Neural progenitor cell (in vitro differentiated cells): ENCODE measurements at regions not wholly inside any gene's neighbourhood (a gene's known extent, or its start where the extent isn't known, plus 50 kb on each side); places are given as distances from the start of the nearest gene placed in this dataset.

Experiments used
- DNase-seq: peaks from one replicate; pipeline ENCODE4 v3.0.0-alpha.2; 2016; ENCODE audit warnings: low spot score
- H2AFZ ChIP-seq: fragments of 200-600 bp; sonication (generic); replicated peaks from 2 replicates; pipeline ENCODE4 v1.6.1; 2016; ENCODE audit warnings: antibody characterized with exemption
- H3F3A ChIP-seq: fragments of 200-600 bp; sonication (generic); 2 replicates; pipeline ENCODE4 v1.6.1; 2016; ENCODE audit warnings: antibody characterized with exemption, low read depth
- H3K27ac ChIP-seq: fragments of 200-600 bp; sonication (generic); 2 replicates; pipeline ENCODE4 v1.5.1; 2016; ENCODE audit warnings: mild to moderate bottlenecking
- H3K27me3 ChIP-seq: fragments of 200-600 bp; sonication (generic); 2 replicates; pipeline ENCODE4 v1.6.1; 2016; ENCODE audit warnings: mild to moderate bottlenecking, moderate library complexity
- H3K36me3 ChIP-seq: fragments of 200-600 bp; sonication (generic); 2 replicates; pipeline ENCODE4 v1.5.1; 2016
- H3K4me1 ChIP-seq: fragments of 200-600 bp; sonication (generic); 2 replicates; pipeline ENCODE4 v1.6.1; 2016; ENCODE audit warnings: mixed run types
- H3K4me2 ChIP-seq: fragments of 200-600 bp; sonication (generic); 2 replicates; pipeline ENCODE4 v1.6.1; 2016
- H3K4me3 ChIP-seq: fragments of 200-600 bp; sonication (generic); 2 replicates; pipeline ENCODE4 v1.5.1; 2016
- H3K79me2 ChIP-seq: fragments of 200-600 bp; sonication (generic); 2 replicates; pipeline ENCODE4 v1.6.1; 2016; ENCODE audit warnings: low read depth
- H3K9ac ChIP-seq: fragments of 200-600 bp; sonication (generic); 2 replicates; pipeline ENCODE4 v1.6.1; 2016
- H3K9me3 ChIP-seq: fragments of 200-600 bp; sonication (generic); 2 replicates; pipeline ENCODE4 v1.5.1; 2016; ENCODE audit warnings: low read depth
- H4K20me1 ChIP-seq: fragments of 200-600 bp; sonication (generic); 2 replicates; pipeline ENCODE4 v1.6.1; 2016; ENCODE audit warnings: low read depth
- H3K27ac Mint-ChIP-seq: 3 replicates; pipeline ENCODE4 v1.8.0; 2021; ENCODE audit warnings: mixed read lengths
- H3K27me3 Mint-ChIP-seq: 2 replicates; pipeline ENCODE4 v1.8.0; 2022; ENCODE audit warnings: low read depth, mild to moderate bottlenecking, inconsistent platforms, moderate library complexity, mixed read lengths; ENCODE audit not compliant: insufficient read depth
- H3K36me3 Mint-ChIP-seq: 3 replicates; pipeline ENCODE4 v1.8.0; 2021; ENCODE audit warnings: mixed read lengths
- H3K4me1 Mint-ChIP-seq: 3 replicates; pipeline ENCODE4 v1.8.0; 2021; ENCODE audit warnings: mixed read lengths
- H3K4me3 Mint-ChIP-seq: 3 replicates; pipeline ENCODE4 v1.8.0; 2021; ENCODE audit warnings: mild to moderate bottlenecking, moderate library complexity, mixed read lengths
- H3K9me3 Mint-ChIP-seq: 3 replicates; pipeline ENCODE4 v1.8.0; 2020; ENCODE audit warnings: mixed read lengths
- EZH2 ChIP-seq: fragments of 200-600 bp; sonication (generic); IDR thresholded peaks from 2 replicates; pipeline ENCODE4 v1.6.1; 2017; ENCODE audit warnings: antibody characterized with exemption, mild to moderate bottlenecking, moderate library complexity
- EZH2phosphoT487 ChIP-seq: fragments of 200-600 bp; sonication (generic); IDR thresholded peaks from 2 replicates; pipeline ENCODE4 v1.6.1; 2017; ENCODE audit warnings: antibody characterized with exemption
- TF ChIP-seq, protein P1 (sequence below): fragments of 200-600 bp; sonication (generic); IDR thresholded peaks from 2 replicates; pipeline ENCODE4 v1.5.1; 2017; ENCODE audit warnings: antibody characterized with exemption, mild to moderate bottlenecking

GRCh38 chr14:101196795-101197590 is 293.5 kb upstream of the RTL1 start:
- H3K4me2 ChIP-seq, result no peak overlapping the region
- Mint-ChIP-seq H3K4me3 (no peak overlapping the region), H3K27ac (no peak overlapping the region), H3K9me3 (no peaks in the 10 kb centered on the region), H3K27me3 (peaks cover 9% of the 10 kb centered on the region), H3K4me1 (peaks cover 29% of the 10 kb centered on the region), H3K36me3 (no peaks in the 10 kb centered on the region)
- H4K20me1 ChIP-seq, result no peaks in the 10 kb centered on the region
- H2AFZ ChIP-seq, result no peak overlapping the region
- H3K36me3 ChIP-seq, result no peaks in the 10 kb centered on the region
- H3K4me3 ChIP-seq, result no peak overlapping the region
- no peak overlapping the region for H3K9ac ChIP-seq
- no peak overlapping the region for H3K27ac ChIP-seq
- TF ChIP-seq, protein P1, sequence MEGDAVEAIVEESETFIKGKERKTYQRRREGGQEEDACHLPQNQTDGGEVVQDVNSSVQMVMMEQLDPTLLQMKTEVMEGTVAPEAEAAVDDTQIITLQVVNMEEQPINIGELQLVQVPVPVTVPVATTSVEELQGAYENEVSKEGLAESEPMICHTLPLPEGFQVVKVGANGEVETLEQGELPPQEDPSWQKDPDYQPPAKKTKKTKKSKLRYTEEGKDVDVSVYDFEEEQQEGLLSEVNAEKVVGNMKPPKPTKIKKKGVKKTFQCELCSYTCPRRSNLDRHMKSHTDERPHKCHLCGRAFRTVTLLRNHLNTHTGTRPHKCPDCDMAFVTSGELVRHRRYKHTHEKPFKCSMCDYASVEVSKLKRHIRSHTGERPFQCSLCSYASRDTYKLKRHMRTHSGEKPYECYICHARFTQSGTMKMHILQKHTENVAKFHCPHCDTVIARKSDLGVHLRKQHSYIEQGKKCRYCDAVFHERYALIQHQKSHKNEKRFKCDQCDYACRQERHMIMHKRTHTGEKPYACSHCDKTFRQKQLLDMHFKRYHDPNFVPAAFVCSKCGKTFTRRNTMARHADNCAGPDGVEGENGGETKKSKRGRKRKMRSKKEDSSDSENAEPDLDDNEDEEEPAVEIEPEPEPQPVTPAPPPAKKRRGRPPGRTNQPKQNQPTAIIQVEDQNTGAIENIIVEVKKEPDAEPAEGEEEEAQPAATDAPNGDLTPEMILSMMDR, result no peak
- TF ChIP-seq EZH2, result no peak
- TF ChIP-seq EZH2phosphoT487, result no peak
- H3K9me3 ChIP-seq, result no peaks in the 10 kb centered on the region
- no peaks in the 10 kb centered on the region for H3F3A ChIP-seq
- H3K27me3 ChIP-seq, result no peaks in the 10 kb centered on the region
- no peaks in the 10 kb centered on the region for H3K79me2 ChIP-seq
- peak; percentile 43 for DNase-seq
- no peaks in the 10 kb centered on the region for H3K4me1 ChIP-seq

- H3K4me3 ChIP-seq, result no peak overlapping the region
- H3K9me3 ChIP-seq, result no peaks in the 10 kb centered on the region
- H3K9ac ChIP-seq, result no peak overlapping the region
- H3K4me1 ChIP-seq, result no peaks in the 10 kb centered on the region
- TF ChIP-seq, protein P1, result no peak
- TF ChIP-seq EZH2 (no peak), EZH2phosphoT487 (no peak)
- H3K36me3 ChIP-seq, result no peaks in the 10 kb centered on the region
- Mint-ChIP-seq H3K27me3 (peaks cover 9% of the 10 kb centered on the region), H3K36me3 (no peaks in the 10 kb centered on the region), H3K4me1 (peaks cover 29% of the 10 kb centered on the region), H3K27ac (no peak overlapping the region), H3K9me3 (no peaks in the 10 kb centered on the region), H3K4me3 (no peak overlapping the region)
- H3K4me2 ChIP-seq, result no peak overlapping the region
- H3K27me3 ChIP-seq, result no peaks in the 10 kb centered on the region
- H4K20me1 ChIP-seq, result no peaks in the 10 kb centered on the region
- no peaks in the 10 kb centered on the region for H3K79me2 ChIP-seq
- no peak for DNase-seq
- no peaks in the 10 kb centered on the region for H3F3A ChIP-seq
- H3K27ac ChIP-seq, result no peak overlapping the region
- H2AFZ ChIP-seq, result no peak overlapping the region
Measured at GRCh38 chr14:101197595-101198397, 294.3 kb upstream of the RTL1 start.

- Histone ChIP-seq H3K27me3 (no peaks in the 10 kb centered on the region), H3K9me3 (no peaks in the 10 kb centered on the region), H4K20me1 (no peaks in the 10 kb centered on the region), H3K4me2 (no peak overlapping the region), H3K4me1 (no peaks in the 10 kb centered on the region), H2AFZ (no peak overlapping the region), H3K4me3 (no peak overlapping the region), H3F3A (no peaks in the 10 kb centered on the region), H3K79me2 (no peaks in the 10 kb centered on the region), H3K36me3 (no peaks in the 10 kb centered on the region), H3K27ac (no peak overlapping the region), H3K9ac (no peak overlapping the region)
- TF ChIP-seq EZH2 (no peak), EZH2phosphoT487 (no peak)
- TF ChIP-seq, protein P1, result no peak
- H3K36me3 Mint-ChIP-seq, result peaks cover 2% of the 10 kb centered on the region
- peaks cover 25% of the 10 kb centered on the region for H3K4me1 Mint-ChIP-seq
- no peak for DNase-seq
- peaks cover 6% of the 10 kb centered on the region for H3K9me3 Mint-ChIP-seq
- H3K27ac Mint-ChIP-seq, result peak overlapping the region; percentile 98
- no peak overlapping the region for H3K4me3 Mint-ChIP-seq
- peaks cover 11% of the 10 kb centered on the region for H3K27me3 Mint-ChIP-seq
Measured at GRCh38 chr14:101198398-101199027, 295.0 kb upstream of the RTL1 start.
